Activated T-helper 2 cell treated with anti-CD3 and anti-CD28 coated beads, Interferon-gamma antibody, Interleukin-2, Interleukin-4, amounts not matched to agents 10 μg/mL and 5 μg/mL and 100 μg/mL, durations not matched to agents 14 hours and 24 hours and 36 hours (primary cell): ENCODE measurements at regions not wholly inside any gene's neighbourhood (a gene's known extent, or its start where the extent isn't known, plus 50 kb on each side); places are given as distances from the start of the nearest gene placed in this dataset.

ENCODE experiments used
- DNase-seq: peaks from one replicate; pipeline ENCODE4 v3.0.0; 2021; ENCODE audit warnings: low spot score
- H3K27ac Mint-ChIP-seq: one replicate; pipeline ENCODE4 v1.8.0; 2021; ENCODE audit warnings: mixed read lengths
- H3K27me3 Mint-ChIP-seq: one replicate; pipeline ENCODE4 v1.8.0; 2021; ENCODE audit warnings: low read depth, mixed read lengths
- H3K36me3 Mint-ChIP-seq: one replicate; pipeline ENCODE4 v1.8.0; 2021; ENCODE audit warnings: low read depth, mixed read lengths
- H3K4me1 Mint-ChIP-seq: one replicate; pipeline ENCODE4 v1.8.0; 2021; ENCODE audit warnings: low read depth, mixed read lengths
- H3K4me3 Mint-ChIP-seq: one replicate; pipeline ENCODE4 v1.8.0; 2021; ENCODE audit warnings: low read depth, mild to moderate bottlenecking, moderate library complexity, mixed read lengths
- H3K9me3 Mint-ChIP-seq: one replicate; pipeline ENCODE4 v1.8.0; 2021; ENCODE audit warnings: mixed read lengths
- intact Hi-C: fragments of 100-400 bp; cut with micrococcal nuclease; formaldehyde crosslinking; loops from one replicate; pipeline ENCODE4 v1.15.1; 2023

DNA sequence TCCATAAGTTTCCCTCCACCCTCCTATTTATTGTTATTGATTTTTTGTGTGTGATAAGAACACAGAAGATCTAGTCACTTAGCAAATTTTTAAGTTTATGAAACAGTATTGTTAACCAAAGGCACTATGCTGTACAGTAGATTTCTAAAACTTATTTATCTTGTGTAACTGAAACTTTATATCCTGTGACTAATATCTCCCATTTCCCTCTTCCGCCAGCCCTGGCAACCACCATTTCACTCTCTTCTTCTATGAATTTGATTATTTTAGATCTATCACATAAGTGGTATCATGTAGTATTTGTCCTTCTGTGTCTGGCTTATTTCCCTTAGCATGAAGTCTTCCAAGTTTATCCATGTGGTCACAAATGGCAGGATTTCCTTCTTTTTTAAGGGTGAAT is 144.3 kb upstream of the INHBA start:
- no peak for DNase-seq
- H3K4me3 Mint-ChIP-seq = no peak overlapping the region
- peaks cover 41% of the 10 kb centered on the region for H3K9me3 Mint-ChIP-seq
- H3K27me3 Mint-ChIP-seq = peaks cover 5% of the 10 kb centered on the region
- intact Hi-C loops = no loop called here
- no peak overlapping the region for H3K27ac Mint-ChIP-seq
- H3K36me3 Mint-ChIP-seq = peaks cover 6% of the 10 kb centered on the region
- peaks cover 8% of the 10 kb centered on the region for H3K4me1 Mint-ChIP-seq

DNA sequence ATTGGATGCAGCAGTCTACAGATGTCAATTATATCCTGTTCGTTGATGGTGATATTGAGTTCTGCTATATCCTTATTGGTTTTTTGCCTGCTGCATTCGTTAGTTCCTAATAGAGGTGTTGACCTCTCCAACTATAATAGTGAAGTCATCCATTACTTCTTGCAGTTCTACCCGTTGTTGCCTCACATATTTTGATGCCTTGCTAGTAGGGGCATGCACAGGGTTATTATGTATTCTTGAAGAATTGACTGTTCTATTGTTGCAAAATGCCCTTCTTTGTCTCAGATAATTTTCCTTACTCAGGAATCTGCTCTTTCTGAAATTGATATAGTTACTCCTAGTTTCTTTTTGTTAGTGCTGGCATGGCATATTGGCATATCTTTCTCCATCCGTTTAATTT is 140.1 kb upstream of the INHBA start:
- Mint-ChIP-seq H3K4me3 (no peak overlapping the region), H3K27me3 (no peaks in the 10 kb centered on the region), H3K4me1 (peaks cover 6% of the 10 kb centered on the region), H3K27ac (no peak overlapping the region), H3K9me3 (peaks cover 28% of the 10 kb centered on the region), H3K36me3 (no peaks in the 10 kb centered on the region)
- DNase-seq = no peak
- intact Hi-C loops = no loop called here

DNA sequence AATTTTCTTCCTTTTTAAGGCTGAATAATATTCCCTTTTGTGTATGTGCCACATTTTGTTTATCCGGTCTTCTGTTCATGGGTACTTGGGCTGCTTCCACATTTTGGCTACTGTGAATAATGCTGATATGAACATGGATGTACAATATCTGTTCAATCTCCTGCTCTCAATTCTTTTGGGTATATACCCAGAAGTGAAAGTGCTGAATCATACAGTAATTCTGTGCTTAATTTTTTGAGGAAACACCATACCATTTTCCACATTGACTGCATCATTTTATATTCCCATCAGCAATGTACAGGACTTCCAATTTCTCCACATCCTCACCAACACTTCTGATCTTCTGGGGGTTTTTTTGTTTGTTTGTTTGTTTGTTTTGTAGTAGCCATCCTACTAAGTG is 135.0 kb upstream of the INHBA start:
- Mint-ChIP-seq H3K4me3 (no peak overlapping the region), H3K9me3 (peaks cover 13% of the 10 kb centered on the region), H3K27me3 (no peaks in the 10 kb centered on the region), H3K27ac (no peak overlapping the region), H3K36me3 (no peaks in the 10 kb centered on the region), H3K4me1 (peaks cover 7% of the 10 kb centered on the region)
- intact Hi-C loops = no loop called here
- no peak for DNase-seq

DNA sequence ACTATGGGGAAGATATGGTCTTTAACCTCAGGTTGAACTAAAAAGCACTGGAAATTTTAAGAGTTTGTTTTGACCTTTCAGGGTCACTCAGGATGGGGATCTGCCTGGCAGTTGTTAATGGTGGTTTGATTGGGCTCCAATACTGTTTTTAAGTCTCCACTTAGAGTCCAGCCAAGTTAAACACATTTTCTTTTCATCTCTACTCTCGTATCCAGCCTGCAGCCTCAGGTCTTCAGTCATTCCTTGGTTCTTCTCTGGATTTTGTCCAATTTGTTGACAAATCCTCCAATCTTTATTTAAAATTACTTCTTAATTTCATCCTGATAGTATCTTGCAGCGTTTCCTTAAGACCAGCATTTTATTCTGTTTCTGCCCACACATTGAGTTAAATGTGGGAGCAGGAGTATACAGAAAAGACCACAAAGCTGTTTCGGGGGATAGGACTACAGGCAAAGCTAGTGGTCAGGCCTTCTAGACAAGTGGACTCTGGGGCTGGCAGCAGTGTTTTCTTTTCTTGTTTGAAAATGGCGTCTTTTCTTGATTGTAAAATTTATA is 133.2 kb upstream of the INHBA start:
- Mint-ChIP-seq H3K4me1 (peaks cover 9% of the 10 kb centered on the region), H3K27me3 (no peaks in the 10 kb centered on the region), H3K4me3 (no peak overlapping the region), H3K27ac (no peak overlapping the region), H3K36me3 (peaks cover 4% of the 10 kb centered on the region), H3K9me3 (peaks cover 24% of the 10 kb centered on the region)
- intact Hi-C loops = no loop called here
- no peak for DNase-seq

DNA sequence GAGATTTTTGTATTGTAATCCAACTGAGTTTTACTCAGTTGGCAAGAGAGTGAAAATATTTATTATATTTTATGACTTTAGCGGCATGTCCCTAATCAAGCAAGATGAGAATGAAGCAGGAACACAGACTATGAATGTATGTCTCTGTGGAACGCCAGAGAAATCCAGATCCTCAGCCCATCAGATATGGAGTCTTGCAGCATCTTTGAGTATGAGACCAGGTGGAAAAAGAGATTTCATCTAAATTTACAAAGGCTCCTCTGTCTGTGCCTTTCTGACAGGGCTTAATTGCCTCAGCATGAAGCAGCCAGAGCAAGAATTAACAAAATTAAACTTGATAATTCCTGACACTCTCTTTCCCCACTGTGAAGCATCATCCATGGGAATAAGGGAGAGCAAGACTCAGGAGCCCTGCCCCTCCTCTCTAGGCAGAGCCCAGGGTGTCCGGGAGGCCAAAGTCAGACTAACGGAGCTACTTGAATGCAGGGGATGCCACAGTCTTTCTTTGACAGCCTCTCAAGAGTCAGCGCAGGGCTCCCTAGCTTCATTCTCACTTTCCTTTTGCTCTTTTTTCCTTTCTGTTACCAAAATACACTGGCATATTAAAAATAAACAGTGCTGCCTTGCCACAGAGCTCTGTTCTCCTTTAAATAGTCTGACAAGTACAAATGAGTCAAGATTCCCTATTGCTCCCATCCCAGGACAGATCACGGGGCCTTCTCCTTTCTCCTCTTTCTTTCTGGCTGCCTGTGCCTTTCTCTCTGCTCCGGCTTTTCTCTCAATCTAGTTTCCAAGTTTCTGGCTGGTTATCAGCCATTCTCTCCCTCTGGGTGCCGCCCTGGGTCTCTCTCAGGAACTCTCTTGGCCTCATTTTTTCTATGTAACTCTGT is 132.2 kb upstream of the INHBA start:
- Mint-ChIP-seq H3K27ac (no peak overlapping the region), H3K4me1 (peaks cover 11% of the 10 kb centered on the region), H3K36me3 (peaks cover 4% of the 10 kb centered on the region), H3K27me3 (no peaks in the 10 kb centered on the region), H3K4me3 (no peak overlapping the region), H3K9me3 (peaks cover 30% of the 10 kb centered on the region)
- DNase-seq = no peak
- intact Hi-C loops = no loop called here

DNA sequence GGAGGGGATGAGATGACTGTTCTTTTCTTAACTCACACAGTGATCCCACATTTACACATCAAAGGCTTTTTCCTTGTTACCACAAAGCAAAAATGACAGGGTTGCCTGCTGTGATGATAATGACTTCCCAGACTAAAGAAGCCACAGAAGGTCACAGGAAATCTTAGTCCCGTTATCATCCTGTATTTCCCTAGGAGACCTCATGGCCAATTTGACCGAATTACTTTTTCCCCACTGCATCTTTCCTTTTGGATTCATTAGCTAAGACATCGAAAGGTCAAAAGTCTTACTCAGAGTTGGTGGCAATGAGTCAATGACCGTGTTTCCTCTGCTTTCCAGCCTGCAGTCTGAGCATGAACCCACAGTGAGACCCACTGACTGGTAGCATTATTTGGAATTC is 130.1 kb upstream of the INHBA start:
- Mint-ChIP-seq H3K27ac (no peak overlapping the region), H3K27me3 (no peaks in the 10 kb centered on the region), H3K4me3 (no peak overlapping the region), H3K9me3 (peaks cover 30% of the 10 kb centered on the region), H3K4me1 (peaks cover 11% of the 10 kb centered on the region), H3K36me3 (peaks cover 4% of the 10 kb centered on the region)
- intact Hi-C loops = no loop called here
- no peak for DNase-seq

DNA sequence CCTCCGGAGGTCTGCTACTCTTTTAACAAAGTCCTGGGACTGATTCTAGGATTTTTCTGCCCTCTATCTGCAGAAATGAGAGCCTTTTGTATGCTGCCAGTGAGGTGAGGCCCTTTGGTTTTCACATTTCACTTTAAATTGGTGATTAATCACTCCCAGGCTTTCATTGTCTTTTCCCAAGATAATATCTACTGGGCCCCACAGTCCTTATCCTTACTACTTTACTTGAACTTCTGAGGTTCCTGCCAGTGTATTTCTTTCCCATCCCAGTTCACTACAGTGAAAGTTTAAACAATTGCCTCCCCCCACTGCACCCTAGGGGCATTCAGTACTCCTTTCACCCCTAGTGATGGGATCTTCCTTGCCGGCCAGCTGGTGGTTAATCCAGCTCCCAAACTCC is 127.4 kb upstream of the INHBA start:
- intact Hi-C loops = no loop called here
- H3K36me3 Mint-ChIP-seq = peaks cover 4% of the 10 kb centered on the region
- H3K27me3 Mint-ChIP-seq = no peaks in the 10 kb centered on the region
- no peak for DNase-seq
- H3K9me3 Mint-ChIP-seq = peaks cover 30% of the 10 kb centered on the region
- peaks cover 9% of the 10 kb centered on the region for H3K4me1 Mint-ChIP-seq
- no peak overlapping the region for H3K27ac Mint-ChIP-seq
- no peak overlapping the region for H3K4me3 Mint-ChIP-seq

DNA sequence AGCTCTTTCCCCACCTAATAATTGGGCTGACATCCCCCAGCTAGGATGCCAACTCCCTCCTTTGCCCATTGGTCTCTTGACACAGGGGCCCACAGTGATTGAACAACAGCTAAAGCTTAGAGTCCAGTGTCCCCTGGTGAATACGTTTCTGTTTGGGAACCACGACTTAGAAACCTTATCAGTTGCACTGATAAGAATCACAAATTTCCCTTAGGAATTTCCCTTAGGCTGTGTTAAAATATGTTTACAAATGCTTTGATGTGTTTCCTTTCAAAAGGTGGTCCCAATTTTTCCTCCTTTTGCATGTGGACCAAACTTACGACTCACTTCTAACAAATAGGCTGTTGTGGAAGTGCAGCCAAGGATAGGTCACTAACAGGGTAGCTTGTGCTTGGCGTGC is 126.0 kb upstream of the INHBA start:
- intact Hi-C loops = no loop called here
- Mint-ChIP-seq H3K27ac (no peak overlapping the region), H3K4me1 (peaks cover 12% of the 10 kb centered on the region)

DNA sequence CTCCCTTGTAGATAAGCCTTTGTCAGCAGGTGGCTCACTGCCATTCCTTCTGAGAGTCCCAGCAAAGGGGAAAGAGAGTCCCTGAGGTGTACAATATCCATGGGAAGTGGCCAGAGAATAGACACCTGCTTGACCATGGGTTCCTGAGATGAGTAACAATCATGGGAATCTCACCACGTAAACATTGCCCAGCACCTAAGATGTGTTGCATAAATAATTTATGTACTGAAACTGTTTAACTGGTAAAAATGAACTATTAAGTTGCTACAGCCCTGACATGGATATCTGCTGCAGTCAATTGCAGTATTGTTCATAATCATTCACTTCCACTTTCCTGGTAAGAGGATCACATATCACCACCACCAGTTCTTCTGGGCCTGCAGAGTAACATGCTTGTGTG is 123.8 kb upstream of the INHBA start:
- H3K27ac Mint-ChIP-seq = no peak overlapping the region
- peaks cover 11% of the 10 kb centered on the region for H3K9me3 Mint-ChIP-seq
- DNase-seq = no peak
- peaks cover 15% of the 10 kb centered on the region for H3K4me1 Mint-ChIP-seq
- no peak overlapping the region for H3K4me3 Mint-ChIP-seq
- peaks cover 3% of the 10 kb centered on the region for H3K36me3 Mint-ChIP-seq
- H3K27me3 Mint-ChIP-seq = no peaks in the 10 kb centered on the region
- intact Hi-C loops = no loop called here

More for the DNA sequence above, 126.0 kb upstream of the INHBA start:
- no peak for DNase-seq
- no peaks in the 10 kb centered on the region for H3K27me3 Mint-ChIP-seq
- peaks cover 30% of the 10 kb centered on the region for H3K9me3 Mint-ChIP-seq
- no peak overlapping the region for H3K4me3 Mint-ChIP-seq
- peaks cover 4% of the 10 kb centered on the region for H3K36me3 Mint-ChIP-seq

DNA sequence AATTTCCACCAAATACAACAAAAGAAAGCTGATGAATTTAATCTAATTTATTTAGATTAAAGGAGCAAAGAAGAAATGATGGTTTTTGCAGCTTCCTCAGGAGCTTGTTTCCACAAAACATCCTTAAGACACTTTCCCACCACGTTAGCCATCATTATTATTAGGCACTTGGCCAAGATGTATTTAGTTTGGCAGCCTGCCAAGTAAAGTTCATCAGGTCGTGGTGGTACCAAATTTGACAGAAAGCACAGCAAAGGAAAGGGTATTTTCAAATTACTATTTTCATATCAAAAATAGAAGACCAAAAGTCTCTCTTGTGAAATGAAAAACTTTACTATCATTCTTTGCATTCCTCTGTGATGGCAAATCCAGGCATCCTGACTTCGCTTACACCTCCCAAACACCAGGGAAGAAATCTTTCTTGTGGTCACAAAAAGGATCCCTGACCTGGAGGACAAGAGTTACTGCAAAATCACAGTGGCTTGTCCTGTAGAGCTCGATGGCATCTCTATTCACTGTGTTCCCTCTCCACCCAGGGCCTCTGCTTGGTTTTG is 123.1 kb upstream of the INHBA start:
- Mint-ChIP-seq H3K27me3 (peaks cover 3% of the 10 kb centered on the region), H3K4me1 (peaks cover 15% of the 10 kb centered on the region), H3K36me3 (no peaks in the 10 kb centered on the region), H3K4me3 (no peak overlapping the region), H3K27ac (no peak overlapping the region), H3K9me3 (peaks cover 6% of the 10 kb centered on the region)
- intact Hi-C loops = no loop called here
- no peak for DNase-seq

DNA sequence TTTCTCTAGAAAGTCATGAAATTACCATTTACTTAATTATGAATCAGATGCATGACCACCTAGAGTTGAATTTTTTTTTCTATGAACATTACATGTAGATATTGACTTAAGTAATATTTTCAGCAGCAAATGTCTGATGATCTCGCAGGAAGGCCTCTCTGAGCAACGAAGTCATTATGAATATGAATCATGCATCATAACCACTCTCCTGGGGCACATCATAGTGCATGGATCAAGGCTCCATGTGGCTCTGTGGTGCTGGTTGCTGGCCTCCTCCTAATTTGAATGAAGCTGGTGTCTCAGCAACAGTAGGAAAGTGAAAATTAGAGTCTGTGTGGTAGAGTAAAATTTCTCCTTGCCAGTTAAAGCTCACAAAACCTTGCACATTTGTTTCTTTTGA is 121.4 kb upstream of the INHBA start:
- intact Hi-C loops = loop anchor here (5.0 kb wide), 1 partner anchor 48 kb away; no protein-coding TSS in a partner anchor
- peaks cover 8% of the 10 kb centered on the region for H3K9me3 Mint-ChIP-seq
- H3K27ac Mint-ChIP-seq = no peak overlapping the region
- H3K27me3 Mint-ChIP-seq = peaks cover 6% of the 10 kb centered on the region
- H3K4me1 Mint-ChIP-seq = peaks cover 14% of the 10 kb centered on the region
- no peak for DNase-seq
- no peaks in the 10 kb centered on the region for H3K36me3 Mint-ChIP-seq
- H3K4me3 Mint-ChIP-seq = no peak overlapping the region

DNA sequence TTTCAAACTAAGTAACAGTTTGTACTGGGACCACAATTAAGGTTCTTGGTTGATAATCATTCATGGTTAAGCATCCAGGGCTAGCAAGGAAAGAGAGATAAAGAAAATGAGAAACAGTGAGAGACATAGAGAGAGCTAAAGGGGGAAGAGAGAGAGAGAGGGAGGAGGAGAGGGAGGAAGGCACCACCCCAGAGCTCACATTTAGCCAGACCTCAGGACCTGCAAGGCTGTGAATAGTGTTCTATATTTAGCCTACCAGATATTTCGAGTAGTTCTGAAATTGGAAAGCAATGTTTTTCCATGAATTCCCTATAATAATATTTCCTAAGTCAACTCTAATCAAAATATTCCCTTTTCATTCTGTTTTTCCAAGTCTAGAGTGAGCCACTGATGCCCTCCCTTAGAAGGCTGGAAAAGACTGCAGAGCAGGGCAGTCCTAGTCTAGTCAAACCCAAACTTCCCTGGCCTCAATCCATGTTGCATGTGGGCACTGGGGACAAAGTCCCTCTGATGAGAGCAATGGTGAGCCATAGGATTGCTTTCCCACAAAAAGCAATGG is 119.4 kb upstream of the INHBA start:
- H3K27me3 Mint-ChIP-seq = peaks cover 13% of the 10 kb centered on the region
- no peak overlapping the region for H3K27ac Mint-ChIP-seq
- H3K4me3 Mint-ChIP-seq = no peak overlapping the region
- H3K9me3 Mint-ChIP-seq = peaks cover 10% of the 10 kb centered on the region
- intact Hi-C loops = loop anchor here (5.0 kb wide), 1 partner anchor 50 kb away; no protein-coding TSS in a partner anchor
- H3K36me3 Mint-ChIP-seq = no peaks in the 10 kb centered on the region
- no peak for DNase-seq
- H3K4me1 Mint-ChIP-seq = peaks cover 18% of the 10 kb centered on the region
